H1 (cell line): ENCODE measurements at regions not wholly inside any gene's neighbourhood (a gene's known extent, or its start where the extent isn't known, plus 50 kb on each side); places are given as distances from the start of the nearest gene placed in this dataset.

Experiments
- CTCF ChIA-PET: fragments of 300-600 bp; sonication (Branson Sonifier 250); formaldehyde crosslinking; loops from one replicate; lab custom pipeline; 2021; ENCODE audit not compliant: partially characterized antibody; lab: Charles Lee
- POLR2A ChIA-PET: fragments of 300-600 bp; sonication (Branson Sonifier 250); formaldehyde crosslinking; loops from one replicate; lab custom pipeline; 2021; ENCODE audit warnings: inconsistent platforms; ENCODE audit not compliant: partially characterized antibody; lab: Charles Lee
- DNase-seq, 2 experiments: peaks; one replicate each; pipeline versions ENCODE4 v3.0.0 to v3.0.0-alpha.2; 2010 to 2022; ENCODE audit warnings: low spot score in 2 of 2, low read depth in 1 of 2, mixed read lengths in 1 of 2
- FAIRE-seq: peaks from 2 replicates; lab custom pipeline; 2011; peaks lifted over from hg19 to GRCh38; lab: Jason Lieb, UNC
- H2AFZ ChIP-seq: 2 replicates; pipeline ENCODE4 v1.8.1; 2012; ENCODE audit warnings: low read length, inconsistent platforms
- H2AK5ac ChIP-seq: 2 replicates; pipeline ENCODE4 v1.6.1; 2013; ENCODE audit warnings: low read depth, low read length
- H2BK120ac ChIP-seq: replicated peaks from 2 replicates; pipeline ENCODE3; 2013; ENCODE audit warnings: low read depth, low read length, inconsistent platforms
- H2BK12ac ChIP-seq: 2 replicates; pipeline ENCODE4 v1.6.1; 2013; ENCODE audit warnings: low read depth, low read length
- H2BK15ac ChIP-seq: 2 replicates; pipeline ENCODE4 v1.6.1; 2013; ENCODE audit warnings: low read length
- H2BK20ac ChIP-seq: 2 replicates; pipeline ENCODE4 v1.6.1; 2013; ENCODE audit warnings: low read length
- H2BK5ac ChIP-seq: 2 replicates; pipeline ENCODE4 v1.6.1; 2013; ENCODE audit warnings: low read depth, low read length
- H3K14ac ChIP-seq: 2 replicates; pipeline ENCODE4 v1.6.1; 2013; ENCODE audit warnings: inconsistent platforms; ENCODE audit not compliant: insufficient read length
- H3K18ac ChIP-seq: 2 replicates; pipeline ENCODE4 v1.6.1; 2013; ENCODE audit warnings: low read length; ENCODE audit errors: extremely low read depth
- H3K23ac ChIP-seq: 2 replicates; pipeline ENCODE4 v1.6.1; 2013; ENCODE audit warnings: inconsistent platforms; ENCODE audit not compliant: insufficient read length
- H3K23me2 ChIP-seq: 2 replicates; pipeline ENCODE4 v1.6.1; 2013; ENCODE audit warnings: low read depth, low read length
- H3K27ac ChIP-seq: 2 replicates; pipeline ENCODE4 v1.6.1; 2011; ENCODE audit warnings: low read depth, low read length, inconsistent platforms
- H3K27me3 ChIP-seq, 4 experiments: replicated peaks in 1 of 4; 1 replicate in 1 of 4; 2 replicates in 3 of 4; pipeline versions ENCODE4 v1.6.1 to v1.8.1; 2011 to 2013; ENCODE audit warnings: low read length in 3 of 4, mild to moderate bottlenecking in 3 of 4, inconsistent platforms in 2 of 4, mixed read lengths in 2 of 4, moderate library complexity in 1 of 4; ENCODE audit not compliant: control insufficient read depth in 3 of 4, insufficient read depth in 3 of 4; ENCODE audit errors: extremely low read depth in 1 of 4
- H3K36me3 ChIP-seq, 4 experiments: 2 replicates each; pipeline versions ENCODE4 v1.6.1 to v1.8.1; 2011 to 2013; ENCODE audit warnings: mild to moderate bottlenecking in 4 of 4, low read length in 3 of 4, moderate library complexity in 2 of 4, control low read depth in 1 of 4, inconsistent platforms in 1 of 4; ENCODE audit not compliant: insufficient read depth in 4 of 4, control insufficient read depth in 2 of 4
- H3K4ac ChIP-seq: replicated peaks from 2 replicates; pipeline ENCODE3; 2013; ENCODE audit warnings: low read length, low read depth, mixed read lengths, inconsistent platforms; ENCODE audit not compliant: insufficient read length
- H3K4me1 ChIP-seq, 4 experiments: replicated peaks in 1 of 4; 1 replicate in 1 of 4; 2 replicates in 3 of 4; pipeline versions ENCODE4 v1.6.1 to v1.8.1; 2011 to 2013; ENCODE audit warnings: low read length in 3 of 4, inconsistent platforms in 2 of 4, mixed read lengths in 1 of 4; ENCODE audit not compliant: insufficient read depth in 4 of 4, control insufficient read depth in 3 of 4
- H3K4me2 ChIP-seq, 2 experiments: 2 replicates each; pipeline versions ENCODE4 v1.6.1 to v1.8.1; 2011 to 2013; ENCODE audit warnings: low read depth in 2 of 2, low read length in 2 of 2, control low read depth in 1 of 2, inconsistent platforms in 1 of 2, mild to moderate bottlenecking in 1 of 2; ENCODE audit not compliant: insufficient read depth in 1 of 2
- H3K4me3 ChIP-seq, 4 experiments: fragments of 200-600, 300-600 bp in 1 of 4; sonication (generic), shearing (Covaris generic), sonication (Bioruptor Twin) in 1 of 4; 2 replicates each; pipeline versions ENCODE4 v1.5.1 to v1.8.1; 2011 to 2016; ENCODE audit warnings: low read length in 4 of 4, low read depth in 3 of 4, control low read depth in 2 of 4, inconsistent platforms in 2 of 4, mild to moderate bottlenecking in 2 of 4, mixed read lengths in 1 of 4, moderate library complexity in 1 of 4; ENCODE audit not compliant: insufficient read depth in 2 of 4; ENCODE audit errors: extremely low read depth in 1 of 4
- H3K56ac ChIP-seq: replicated peaks from 2 replicates; pipeline ENCODE3; 2013; ENCODE audit warnings: low read depth, mild to moderate bottlenecking, mixed read lengths, low read length, inconsistent platforms; ENCODE audit not compliant: insufficient read length
- H3K79me1 ChIP-seq: 2 replicates; pipeline ENCODE4 v1.6.1; 2013; ENCODE audit warnings: low read depth, low read length, control low read depth
- H3K79me2 ChIP-seq, 2 experiments: 2 replicates each; pipeline versions ENCODE4 v1.6.1 to v1.8.1; 2012 to 2013; ENCODE audit warnings: low read length in 2 of 2, mild to moderate bottlenecking in 2 of 2, inconsistent platforms in 1 of 2; ENCODE audit not compliant: insufficient read depth in 2 of 2, control insufficient read depth in 1 of 2
- H3K9ac ChIP-seq, 4 experiments: replicated peaks in 1 of 4; 1 replicate in 1 of 4; 2 replicates in 3 of 4; pipeline versions ENCODE4 v1.6.1 to v1.8.1; 2011 to 2013; ENCODE audit warnings: low read depth in 3 of 4, low read length in 3 of 4, control low read depth in 2 of 4, mild to moderate bottlenecking in 2 of 4, moderate library complexity in 2 of 4, inconsistent platforms in 1 of 4; ENCODE audit errors: extremely low read depth in 1 of 4
- H3K9me3 ChIP-seq, 2 experiments: 2 replicates each; pipeline versions ENCODE4 v1.6.1 to v1.8.1; 2012 to 2013; ENCODE audit warnings: mild to moderate bottlenecking in 2 of 2, moderate library complexity in 2 of 2, control low read depth in 1 of 2, inconsistent platforms in 1 of 2, low read depth in 1 of 2, low read length in 1 of 2, mixed read lengths in 1 of 2; ENCODE audit not compliant: insufficient read depth in 2 of 2
- H4K20me1 ChIP-seq, 2 experiments: replicated peaks in 1 of 2; 2 replicates each; pipeline versions ENCODE3 to v1.8.1; 2011 to 2013; ENCODE audit warnings: inconsistent platforms in 2 of 2, low read length in 2 of 2, mild to moderate bottlenecking in 1 of 2; ENCODE audit not compliant: insufficient read depth in 2 of 2, control insufficient read depth in 1 of 2
- H4K5ac ChIP-seq: 2 replicates; pipeline ENCODE4 v1.6.1; 2013; ENCODE audit warnings: low read length, low read depth, mixed read lengths, inconsistent platforms; ENCODE audit not compliant: insufficient read length
- H4K8ac ChIP-seq: 2 replicates; pipeline ENCODE4 v1.8.0; 2013; ENCODE audit warnings: mild to moderate bottlenecking, moderate library complexity, low read length, inconsistent platforms; ENCODE audit not compliant: insufficient read depth; ENCODE audit errors: extremely low read depth
- H4K91ac ChIP-seq: replicated peaks from 2 replicates; pipeline ENCODE3; 2013; ENCODE audit warnings: low read length, mixed read lengths, inconsistent platforms; ENCODE audit not compliant: insufficient read length
- HDAC6 ChIP-seq: IDR thresholded peaks from one replicate; pipeline ENCODE4 v1.7.1; 2012; ENCODE audit warnings: low read depth, mild to moderate bottlenecking, inconsistent platforms, low read length, moderate library complexity
- KDM4A ChIP-seq: IDR thresholded peaks from one replicate; pipeline ENCODE4 v1.7.1; 2012; ENCODE audit warnings: low read depth, mild to moderate bottlenecking, moderate library complexity, low read length, inconsistent platforms; ENCODE audit not compliant: severe bottlenecking
- whole genome bisulfite sequencing, 2 experiments: shearing (Covaris generic) in 1 of 2; methylation state at CpG; one replicate each; pipeline versions ENCODE4 v1.1.6 to v1.1.7; 2013 to 2015; ENCODE audit warnings: low lambda C conversion rate in 2 of 2, mixed read lengths in 2 of 2, inconsistent platforms in 1 of 2, low coverage in 1 of 2, missing lambda C conversion rate in 1 of 2; ENCODE audit not compliant: insufficient replicate concordance in 2 of 2, insufficient coverage in 1 of 2, insufficient read length in 1 of 2; ENCODE audit errors: extremely low coverage in 1 of 2, missing lambda C conversion rate in 1 of 2; 5-methylcytosine and 5-hydroxymethylcytosine counted together

DNA sequence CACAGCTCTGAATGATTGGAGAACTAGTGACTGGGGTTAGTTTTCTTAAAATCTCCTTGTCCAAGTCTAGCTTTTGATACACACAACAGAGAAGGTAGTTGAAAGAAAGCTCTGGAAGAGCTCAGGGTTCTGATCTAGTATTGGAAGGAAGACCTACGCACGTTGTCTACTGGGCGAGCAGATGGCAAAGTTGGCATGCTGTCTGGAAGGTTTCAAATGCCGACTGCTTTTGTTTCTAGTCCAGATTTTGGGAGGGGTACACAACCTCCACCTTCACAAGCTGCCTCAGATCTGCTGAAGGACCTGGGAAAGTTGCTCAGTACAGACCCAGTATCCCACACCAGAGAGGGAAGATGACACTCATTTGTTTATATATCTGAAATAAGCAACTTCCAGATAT lies 507.3 kb downstream of the RNF144A start:
- Histone ChIP-seq H3K23ac (no peak overlapping the region), H2AFZ (no peak overlapping the region), H3K9me3 (no peaks in the 10 kb centered on the region), H4K91ac (no peak overlapping the region), H3K4ac (no peak overlapping the region), H2BK15ac (no peak overlapping the region), H3K27me3 (peaks cover 0 to 2% (median 0%) of the 10 kb centered on the region in 4 experiments; a peak in 1 of 7 replicates), H4K20me1 (no peaks in the 10 kb centered on the region), H3K9ac (no peak overlapping the region), H3K4me2 (no peak overlapping the region), H4K5ac (no peak overlapping the region), H2BK12ac (no peak overlapping the region), H3K23me2 (no peaks in the 10 kb centered on the region), H3K18ac (no peak overlapping the region), H2BK120ac (no peak overlapping the region), H2AK5ac (no peak overlapping the region), H3K56ac (no peak overlapping the region), H2BK5ac (no peak overlapping the region), H3K79me2 (no peaks in the 10 kb centered on the region), H3K4me1 (peaks cover 0 to 4% (median 1%) of the 10 kb centered on the region in 4 experiments; a peak in 2 of 7 replicates), H2BK20ac (no peak overlapping the region), H3K36me3 (no peaks in the 10 kb centered on the region), H3K27ac (no peak overlapping the region), H3K79me1 (no peaks in the 10 kb centered on the region), H4K8ac (no peak overlapping the region), H3K14ac (no peak overlapping the region), H3K4me3 (no peak overlapping the region)
- FAIRE-seq: no peak
- no peak for DNase-seq
- 84% methylated on average over 4 of the region's 4 CpGs; no CpG with 5 or more reads in 1 of the 2 experiments for WGBS, 2 experiments
- ChIA-PET POLR2A (no interaction called here), CTCF (interaction anchor here (0.6 kb wide), 1 partner anchor 301 kb away, joined by 3 read pairs; no protein-coding TSS in a partner anchor)
- TF ChIP-seq KDM4A: no peak
- no peak for TF ChIP-seq HDAC6
